HepG2 (cell line): ENCODE measurements at regions not wholly inside any gene's neighbourhood (a gene's known extent, or its start where the extent isn't known, plus 50 kb on each side); places are given as distances from the start of the nearest gene placed in this dataset.

ENCODE experiments used
- AHDC1 ChIP-seq: sonication (generic); formaldehyde crosslinking; IDR thresholded peaks from 2 replicates; pipeline ENCODE4 v1.5.1; 2020; ENCODE audit warnings: mild to moderate bottlenecking, missing genetic modification reagents, borderline replicate concordance
- BORCS8-MEF2B ChIP-seq: sonication (generic); formaldehyde crosslinking; IDR thresholded peaks from 2 replicates; pipeline ENCODE4 v1.8.0; 2022; ENCODE audit warnings: mild to moderate bottlenecking, missing genetic modification reagents
- DR1 ChIP-seq: sonication (generic); formaldehyde crosslinking; IDR thresholded peaks from 2 replicates; pipeline ENCODE4 v1.8.0; 2021; ENCODE audit warnings: mild to moderate bottlenecking, missing genetic modification reagents, inconsistent platforms
- GFI1 ChIP-seq: sonication (generic); formaldehyde crosslinking; IDR thresholded peaks from 2 replicates; pipeline ENCODE4 v1.5.0; 2020; ENCODE audit warnings: missing genetic modification reagents, mild to moderate bottlenecking, borderline replicate concordance
- GPBP1L1 ChIP-seq: sonication (generic); formaldehyde crosslinking; IDR thresholded peaks from 2 replicates; pipeline ENCODE4 v1.5.0; 2020; ENCODE audit warnings: mild to moderate bottlenecking, missing genetic modification reagents
- MEF2D ChIP-seq: sonication (generic); formaldehyde crosslinking; IDR thresholded peaks from 2 replicates; pipeline ENCODE4 v1.5.1; 2020; ENCODE audit warnings: mild to moderate bottlenecking, missing genetic modification reagents
- MIXL1 ChIP-seq: IDR thresholded peaks from 2 replicates; pipeline ENCODE4 v1.6.1; 2016
- NFIB ChIP-seq: sonication (generic); formaldehyde crosslinking; IDR thresholded peaks from 2 replicates; pipeline ENCODE4 v1.9.0; 2021; ENCODE audit warnings: missing genetic modification reagents, mild to moderate bottlenecking, borderline replicate concordance
- NR2F1 ChIP-seq, 2 experiments: fragments of 450-650 bp in 1 of 2; formaldehyde crosslinking in 1 of 2; IDR thresholded peaks; 2 replicates each; pipeline versions ENCODE4 v1.5.0 to v1.6.1; 2016 to 2020; ENCODE audit warnings: mild to moderate bottlenecking in 1 of 2, missing compliant biosample characterization in 1 of 2, missing genetic modification reagents in 1 of 2, moderate library complexity in 1 of 2
- SAFB2 ChIP-seq: sonication (generic); formaldehyde crosslinking; IDR thresholded peaks from 2 replicates; pipeline ENCODE4 v1.5.1; 2020; ENCODE audit warnings: missing genetic modification reagents, low read depth, mild to moderate bottlenecking, borderline replicate concordance
- U2AF1 ChIP-seq: fragments of 200-400 bp; formaldehyde crosslinking; optimal IDR thresholded peaks from 2 replicates; pipeline ENCODE3; 2017; ENCODE audit warnings: mild to moderate bottlenecking, low read depth, low read length
- ZBTB14 ChIP-seq: sonication (generic); formaldehyde crosslinking; IDR thresholded peaks from 2 replicates; pipeline ENCODE4 v1.4.0; 2020; ENCODE audit warnings: missing genetic modification reagents
- ZFP36 ChIP-seq: fragments of 150-350 bp; IDR thresholded peaks from 2 replicates; pipeline ENCODE4 v1.6.1; 2018; ENCODE audit warnings: borderline replicate concordance, low read length, low read depth; ENCODE audit not compliant: partially characterized antibody
- ZHX1 ChIP-seq: sonication (generic); formaldehyde crosslinking; IDR thresholded peaks from 2 replicates; pipeline ENCODE4 v1.8.1; 2022; ENCODE audit warnings: low read depth, mild to moderate bottlenecking, missing genetic modification reagents
- ZNF383 ChIP-seq: sonication (generic); formaldehyde crosslinking; IDR thresholded peaks from 2 replicates; pipeline ENCODE4 v1.4.0; 2020; ENCODE audit warnings: missing genetic modification reagents, mild to moderate bottlenecking, borderline replicate concordance
- ZNF446 ChIP-seq: sonication (generic); formaldehyde crosslinking; IDR thresholded peaks from 2 replicates; pipeline ENCODE4 v1.5.0; 2020; ENCODE audit warnings: mild to moderate bottlenecking, missing genetic modification reagents
- ZNF781 ChIP-seq: sonication (generic); formaldehyde crosslinking; IDR thresholded peaks from 2 replicates; pipeline ENCODE4 v1.5.1; 2020; ENCODE audit warnings: borderline replicate concordance, mild to moderate bottlenecking, missing genetic modification reagents; ENCODE audit errors: not compliant biosample characterization

DNA sequence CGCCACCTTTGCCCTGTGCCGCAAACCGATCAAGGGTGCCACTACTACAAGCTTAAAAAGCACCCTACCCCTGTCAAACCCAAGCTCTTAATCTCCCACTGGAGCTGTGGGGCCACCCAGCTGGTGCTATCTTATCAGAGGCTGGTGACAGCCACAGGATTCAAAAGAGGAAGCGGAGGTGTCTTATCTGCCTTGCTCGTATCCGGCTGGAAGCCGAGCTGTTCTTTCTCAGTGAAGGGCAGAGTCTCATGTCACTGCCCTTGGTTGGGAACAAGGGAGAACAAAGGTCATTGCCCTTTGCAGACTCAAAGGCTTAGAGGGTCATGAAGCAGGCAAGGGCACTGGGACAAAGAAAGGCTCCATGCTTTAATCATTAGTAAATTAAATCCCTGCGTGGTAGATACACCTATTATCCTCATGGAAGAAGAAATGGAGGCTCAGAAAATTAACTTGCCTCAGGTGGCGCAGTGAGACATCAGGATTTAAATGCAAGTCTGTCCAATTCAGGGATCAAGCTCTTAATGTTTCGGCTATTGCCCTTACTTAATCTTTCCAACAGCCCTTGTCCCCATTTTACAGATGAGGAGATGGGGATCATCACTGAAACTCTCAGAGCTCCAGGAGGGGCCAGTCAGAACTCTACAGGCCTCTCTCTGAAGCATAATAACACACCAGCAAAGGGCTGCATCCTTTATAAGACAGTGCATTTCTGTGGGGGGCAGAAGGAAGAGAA is 360.0 kb upstream of the PROK2 start (continued):
- TF ChIP-seq ZBTB14 (CRISPR knock-in tag) (no peak), BORCS8-MEF2B (CRISPR knock-in tag) (no peak), MIXL1 (CRISPR knock-in tag) (peak; percentile 56), ZHX1 (CRISPR knock-in tag) (no peak), GFI1 (CRISPR knock-in tag) (peak; percentile 75; the same call in 1 of the 2 replicates), AHDC1 (CRISPR knock-in tag) (0 out of 2 replicates have a peak, but pooled peaks have one; percentile 26), ZNF383 (CRISPR knock-in tag) (no peak), NR2F1 (CRISPR knock-in tag; IDR thresholded peaks at IDR 0.05) (peak; percentile 48 to 90; a peak in 3 of 4 replicates), SAFB2 (CRISPR knock-in tag) (no peak; the same call in 1 of the 2 replicates), ZNF446 (CRISPR knock-in tag) (no peak), U2AF1 (no peak), DR1 (no peak), ZNF781 (CRISPR knock-in tag) (no peak), ZFP36 (no peak), GPBP1L1 (no peak), MEF2D (CRISPR knock-in tag) (no peak), NFIB (CRISPR knock-in tag) (no peak)
